ENCODE measurements at regions not wholly inside any gene's neighbourhood (a gene's known extent, or its start where the extent isn't known, plus 50 kb on each side); places are given as distances from the start of the nearest gene placed in this dataset.
"Not testable (repeated sequence)": the region's sequence is repeated elsewhere in the genome, so short reads cannot be mapped to it uniquely, and the experiment has no call there.

- DNase-seq = no peak
These were observed 445.0 kb upstream of the TRPC7 start for GRCh38 chr5:136810261-136810801.

- DNase-seq = no peak
These were observed 444.0 kb upstream of the TRPC7 start for GRCh38 chr5:136809382-136809781.

- DNase-seq = no peak
These were observed 443.4 kb upstream of the TRPC7 start for GRCh38 chr5:136808756-136809155.

DNA sequence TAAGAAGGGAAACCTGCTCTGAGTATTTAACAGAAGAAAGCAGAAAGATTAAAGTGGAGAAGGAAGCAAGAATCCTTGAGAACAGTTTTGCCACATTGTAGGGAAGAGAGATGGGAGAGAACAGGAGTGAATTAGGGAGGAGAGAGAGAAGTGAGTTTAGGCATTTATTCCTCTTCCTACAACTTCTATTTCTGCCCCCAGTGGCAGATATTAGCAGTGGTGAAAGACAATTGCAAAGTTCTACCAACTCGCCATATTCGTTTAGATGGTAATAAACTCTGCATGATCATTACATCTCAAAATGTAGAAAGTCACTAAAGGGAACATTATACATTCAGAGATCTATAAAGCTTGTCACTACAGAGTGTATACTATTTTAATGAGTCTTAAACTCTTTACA, 440.1 kb upstream of the TRPC7 start:
- no peak for DNase-seq

GRCh38 chr5:136802383-136802782, 437.0 kb upstream of the TRPC7 start:
- DNase-seq = no peak

- DNase-seq = no peak
These were observed 434.5 kb upstream of the TRPC7 start for GRCh38 chr5:136799806-136800372.

DNA sequence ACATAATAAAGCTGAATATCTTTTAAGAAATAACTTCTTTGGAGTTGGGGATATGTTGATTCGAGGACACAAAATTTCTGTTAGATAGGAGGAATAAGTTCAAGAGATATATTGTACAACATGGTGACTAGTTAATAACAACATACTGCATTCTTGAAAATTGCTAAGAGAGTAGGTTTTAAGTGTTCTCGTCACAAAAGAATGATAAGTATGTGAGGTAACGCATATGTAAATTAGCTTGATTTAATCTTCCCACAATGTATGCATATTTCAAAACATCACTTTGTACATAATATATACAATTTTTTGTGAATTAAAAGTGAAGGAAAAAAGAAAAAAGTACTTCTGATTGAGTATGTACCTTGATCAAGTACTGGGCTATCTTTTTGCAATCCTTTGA, 428.0 kb upstream of the TRPC7 start:
- no peak for DNase-seq

- no peak for DNase-seq
These were observed 416.1 kb upstream of the TRPC7 start for GRCh38 chr5:136781464-136781863.

- no peak for DNase-seq
These were observed 415.2 kb upstream of the TRPC7 start for GRCh38 chr5:136780518-136780917.

- no peak for DNase-seq
These were observed 410.9 kb upstream of the TRPC7 start for GRCh38 chr5:136776022-136776927.

GRCh38 chr5:136772491-136772890, 407.1 kb upstream of the TRPC7 start:
- no peak for DNase-seq

GRCh38 chr5:136769900-136770684, 404.7 kb upstream of the TRPC7 start:
- peak in 1 of 2 donors; percentile 26 for DNase-seq

GRCh38 chr5:136769093-136769492, 403.7 kb upstream of the TRPC7 start:
- no peak for DNase-seq

DNA sequence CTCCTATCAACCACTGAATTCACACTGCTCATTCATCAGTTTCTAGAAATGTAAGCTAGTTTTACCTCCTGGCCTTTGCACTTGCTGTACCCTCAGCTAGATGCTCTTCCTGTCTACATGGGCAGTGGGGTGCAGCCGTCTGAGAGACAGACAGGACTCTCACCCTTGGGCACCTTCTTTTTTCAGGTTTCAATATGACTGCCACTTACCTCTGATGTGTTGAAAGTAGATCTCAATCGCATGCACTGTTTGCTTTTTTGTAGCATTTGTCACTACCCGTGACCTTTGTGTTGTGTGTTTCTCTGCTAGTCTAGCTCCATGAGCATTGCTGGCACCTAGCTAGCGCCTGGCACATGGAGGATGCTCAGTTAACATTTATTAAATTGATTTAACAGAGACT, 403.1 kb upstream of the TRPC7 start:
- no peak for DNase-seq

DNA sequence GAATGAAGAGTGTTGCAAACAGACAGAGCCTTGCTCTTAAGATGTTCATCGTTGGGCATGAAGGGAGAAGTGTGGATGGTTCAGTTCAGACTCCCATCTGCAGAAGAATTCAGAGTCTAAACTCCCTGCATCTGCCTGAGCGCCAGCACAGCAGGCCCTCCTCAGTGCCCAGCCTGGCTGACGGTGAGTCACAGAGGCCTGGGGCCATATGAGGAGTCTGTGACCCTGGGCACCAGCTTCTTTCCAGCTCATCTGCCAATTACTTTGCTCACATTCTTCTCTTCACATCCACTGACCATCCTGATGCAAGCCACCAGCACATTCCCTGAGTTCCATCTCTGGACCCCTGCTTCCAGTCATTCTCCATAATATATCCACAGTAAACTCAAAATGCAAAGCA, 401.1 kb upstream of the TRPC7 start:
- no peak for DNase-seq

GRCh38 chr5:136764601-136765000, 399.3 kb upstream of the TRPC7 start:
- no peak for DNase-seq

- no peak for DNase-seq
These were observed 398.2 kb upstream of the TRPC7 start for GRCh38 chr5:136763548-136763947.

DNA sequence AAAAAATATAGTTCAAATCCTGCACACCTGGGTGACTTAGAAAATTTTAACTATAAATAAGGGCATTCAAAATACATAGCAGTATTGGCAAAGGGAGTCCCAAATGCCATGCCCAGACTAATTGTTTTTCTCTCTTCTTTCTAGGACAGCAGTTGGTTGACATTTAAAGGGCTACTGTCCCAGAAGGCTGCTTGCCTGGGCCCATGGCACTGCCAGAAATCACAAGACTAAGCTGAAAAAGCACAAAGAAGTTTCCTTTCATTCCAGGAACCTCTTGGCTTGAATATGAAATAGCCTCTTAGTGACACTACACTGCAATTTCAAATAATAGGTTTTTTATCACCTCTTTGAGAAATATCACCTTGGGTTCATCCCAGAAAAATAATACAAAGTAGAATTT, 388.9 kb upstream of the TRPC7 start:
- DNase-seq = no peak

- no peak for DNase-seq
These were observed 385.0 kb upstream of the TRPC7 start for GRCh38 chr5:136750224-136750862.

- DNase-seq = no peak
These were observed 383.7 kb upstream of the TRPC7 start for GRCh38 chr5:136749016-136749415.

- DNase-seq = no peak
These were observed 377.7 kb upstream of the TRPC7 start for GRCh38 chr5:136743052-136743451.

DNA sequence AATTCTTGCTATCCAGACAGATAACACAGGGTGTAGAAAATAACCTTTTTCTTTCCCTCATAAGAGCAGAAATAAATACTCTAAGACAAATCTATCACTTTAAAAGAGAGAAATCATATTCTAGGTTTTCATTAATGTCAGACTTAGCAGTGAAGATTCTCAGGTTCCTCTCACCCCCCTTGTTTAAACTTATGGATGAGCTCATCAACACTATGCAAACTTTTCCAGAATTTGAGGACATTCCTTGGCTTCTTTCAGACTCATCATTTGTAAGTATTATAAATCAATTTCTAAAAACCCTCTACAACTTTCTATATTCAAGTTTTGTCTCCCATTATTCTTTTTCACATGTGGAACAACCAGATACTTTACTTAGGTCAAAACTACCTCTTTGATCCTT, 374.9 kb upstream of the TRPC7 start:
- no peak for DNase-seq

DNA sequence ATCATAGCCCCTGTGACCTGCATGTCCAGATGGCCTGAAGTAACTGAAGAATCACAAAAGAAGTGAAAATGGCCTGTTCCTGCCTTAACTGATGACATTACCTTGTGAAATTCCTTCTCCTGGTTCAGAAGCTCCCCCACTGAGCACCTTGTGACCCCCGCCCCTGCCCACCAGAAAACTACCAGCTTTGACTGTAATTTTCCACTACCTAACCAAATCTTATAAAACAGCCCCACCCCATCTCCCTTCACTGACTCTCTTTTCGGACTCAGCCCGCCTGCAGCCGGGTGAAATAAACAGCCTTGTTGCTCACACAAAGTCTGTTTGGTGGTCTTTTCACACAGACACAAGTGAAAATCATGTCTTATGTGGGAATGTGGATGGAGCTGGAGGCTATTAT, 373.9 kb upstream of the TRPC7 start:
- DNase-seq = not testable (repeated sequence)

Data from bone marrow (tissue), 2 donors.